WTC11 (cell line): ENCODE measurements at regions not wholly inside any gene's neighbourhood (a gene's known extent, or its start where the extent isn't known, plus 50 kb on each side); places are given as distances from the start of the nearest gene placed in this dataset.

ENCODE experiments used
- ETV6 ChIP-seq: sonication (generic); formaldehyde crosslinking; IDR thresholded peaks from 2 replicates; pipeline ENCODE4 v1.8.1; 2022; ENCODE audit warnings: mild to moderate bottlenecking, missing genetic modification reagents
- JUN ChIP-seq: sonication (generic); formaldehyde crosslinking; IDR thresholded peaks from 2 replicates; pipeline ENCODE4 v1.8.0; 2023; ENCODE audit warnings: mild to moderate bottlenecking, missing genetic modification reagents
- SP1 ChIP-seq: sonication (generic); formaldehyde crosslinking; conservative IDR thresholded peaks from 2 replicates; pipeline ENCODE4 v1.8.1; 2022; ENCODE audit warnings: missing genetic modification reagents
- TEAD1 ChIP-seq: sonication (generic); formaldehyde crosslinking; IDR thresholded peaks from 2 replicates; pipeline ENCODE4 v1.8.0; 2022; ENCODE audit warnings: mild to moderate bottlenecking, missing genetic modification reagents
- ZBTB21 ChIP-seq: sonication (generic); formaldehyde crosslinking; IDR thresholded peaks from 2 replicates; pipeline ENCODE4 v1.8.1; 2023; ENCODE audit warnings: mild to moderate bottlenecking, missing genetic modification reagents, borderline replicate concordance
- ZNF232 ChIP-seq: sonication (generic); formaldehyde crosslinking; IDR thresholded peaks from 2 replicates; pipeline ENCODE4 v1.8.0; 2022; ENCODE audit warnings: mild to moderate bottlenecking, missing genetic modification reagents
- ZNF263 ChIP-seq: sonication (generic); formaldehyde crosslinking; IDR thresholded peaks from 2 replicates; pipeline ENCODE4 v1.8.1; 2022; ENCODE audit warnings: low read depth, mild to moderate bottlenecking, moderate library complexity, missing genetic modification reagents
- TF ChIP-seq, protein P1 (sequence below): sonication (generic); formaldehyde crosslinking; IDR thresholded peaks from 2 replicates; pipeline ENCODE4 v1.8.0; 2022; ENCODE audit warnings: mild to moderate bottlenecking, missing genetic modification reagents
- TF ChIP-seq, protein P2 (sequence below): fragments of 200-600 bp; IDR thresholded peaks from 2 replicates; pipeline ENCODE4 v1.8.0; 2022; ENCODE audit warnings: antibody characterized with exemption
- TF ChIP-seq, protein P3 (sequence below): sonication (generic); formaldehyde crosslinking; IDR thresholded peaks from 2 replicates; pipeline ENCODE4 v1.8.0; 2022; ENCODE audit warnings: mild to moderate bottlenecking, missing genetic modification reagents
- TF ChIP-seq, protein P4 (sequence below): sonication (generic); formaldehyde crosslinking; IDR thresholded peaks from 2 replicates; pipeline ENCODE4 v1.8.1; 2022; ENCODE audit warnings: mild to moderate bottlenecking, moderate library complexity, missing genetic modification reagents
- TF ChIP-seq, protein P5 (sequence below): sonication (generic); formaldehyde crosslinking; IDR thresholded peaks from 2 replicates; pipeline ENCODE4 v1.8.1; 2023; ENCODE audit warnings: mild to moderate bottlenecking, missing genetic modification reagents
- TF ChIP-seq, protein P6 (sequence below): sonication (generic); formaldehyde crosslinking; IDR thresholded peaks from 2 replicates; pipeline ENCODE4 v1.8.0; 2022; ENCODE audit warnings: mild to moderate bottlenecking, missing genetic modification reagents
- TF ChIP-seq, protein P7 (sequence below): fragments of 250-450 bp; sonication (Bioruptor Pico); IDR thresholded peaks from 2 replicates; pipeline ENCODE4 v2.1.2; 2022; ENCODE audit warnings: mild to moderate bottlenecking, moderate library complexity

DNA sequence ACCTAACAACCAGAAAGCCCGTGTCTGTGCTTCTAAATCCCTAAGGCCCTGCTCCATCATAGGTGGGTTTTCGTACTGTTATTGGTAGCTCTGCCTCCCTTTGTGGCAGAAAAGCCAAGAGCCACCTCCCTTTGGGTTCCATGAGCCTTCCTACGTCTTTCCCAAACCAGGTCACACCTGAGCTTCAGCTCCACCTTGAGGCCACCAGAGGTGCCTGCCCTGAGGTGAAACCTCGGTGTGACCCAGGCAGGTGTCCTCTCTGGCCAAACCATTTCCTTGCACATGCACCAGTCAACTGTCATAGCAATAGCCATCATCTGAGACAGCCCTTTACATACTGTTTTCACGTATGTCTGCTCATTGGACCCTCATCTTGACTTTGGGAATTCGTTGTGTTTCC, 188.0 kb upstream of the RBPJ start:
- TF ChIP-seq, protein P1, sequence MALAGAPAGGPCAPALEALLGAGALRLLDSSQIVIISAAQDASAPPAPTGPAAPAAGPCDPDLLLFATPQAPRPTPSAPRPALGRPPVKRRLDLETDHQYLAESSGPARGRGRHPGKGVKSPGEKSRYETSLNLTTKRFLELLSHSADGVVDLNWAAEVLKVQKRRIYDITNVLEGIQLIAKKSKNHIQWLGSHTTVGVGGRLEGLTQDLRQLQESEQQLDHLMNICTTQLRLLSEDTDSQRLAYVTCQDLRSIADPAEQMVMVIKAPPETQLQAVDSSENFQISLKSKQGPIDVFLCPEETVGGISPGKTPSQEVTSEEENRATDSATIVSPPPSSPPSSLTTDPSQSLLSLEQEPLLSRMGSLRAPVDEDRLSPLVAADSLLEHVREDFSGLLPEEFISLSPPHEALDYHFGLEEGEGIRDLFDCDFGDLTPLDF (CRISPR knock-in tag), result no peak
- TF ChIP-seq ZNF232 (no peak), ZNF263 (no peak), JUN (CRISPR knock-in tag) (no peak), TEAD1 (CRISPR knock-in tag) (no peak), ETV6 (CRISPR knock-in tag) (no peak), ZBTB21 (CRISPR knock-in tag) (no peak), SP1 (CRISPR knock-in tag) (no peak)
- TF ChIP-seq, protein P2, sequence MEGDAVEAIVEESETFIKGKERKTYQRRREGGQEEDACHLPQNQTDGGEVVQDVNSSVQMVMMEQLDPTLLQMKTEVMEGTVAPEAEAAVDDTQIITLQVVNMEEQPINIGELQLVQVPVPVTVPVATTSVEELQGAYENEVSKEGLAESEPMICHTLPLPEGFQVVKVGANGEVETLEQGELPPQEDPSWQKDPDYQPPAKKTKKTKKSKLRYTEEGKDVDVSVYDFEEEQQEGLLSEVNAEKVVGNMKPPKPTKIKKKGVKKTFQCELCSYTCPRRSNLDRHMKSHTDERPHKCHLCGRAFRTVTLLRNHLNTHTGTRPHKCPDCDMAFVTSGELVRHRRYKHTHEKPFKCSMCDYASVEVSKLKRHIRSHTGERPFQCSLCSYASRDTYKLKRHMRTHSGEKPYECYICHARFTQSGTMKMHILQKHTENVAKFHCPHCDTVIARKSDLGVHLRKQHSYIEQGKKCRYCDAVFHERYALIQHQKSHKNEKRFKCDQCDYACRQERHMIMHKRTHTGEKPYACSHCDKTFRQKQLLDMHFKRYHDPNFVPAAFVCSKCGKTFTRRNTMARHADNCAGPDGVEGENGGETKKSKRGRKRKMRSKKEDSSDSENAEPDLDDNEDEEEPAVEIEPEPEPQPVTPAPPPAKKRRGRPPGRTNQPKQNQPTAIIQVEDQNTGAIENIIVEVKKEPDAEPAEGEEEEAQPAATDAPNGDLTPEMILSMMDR, result no peak
- TF ChIP-seq, protein P3, sequence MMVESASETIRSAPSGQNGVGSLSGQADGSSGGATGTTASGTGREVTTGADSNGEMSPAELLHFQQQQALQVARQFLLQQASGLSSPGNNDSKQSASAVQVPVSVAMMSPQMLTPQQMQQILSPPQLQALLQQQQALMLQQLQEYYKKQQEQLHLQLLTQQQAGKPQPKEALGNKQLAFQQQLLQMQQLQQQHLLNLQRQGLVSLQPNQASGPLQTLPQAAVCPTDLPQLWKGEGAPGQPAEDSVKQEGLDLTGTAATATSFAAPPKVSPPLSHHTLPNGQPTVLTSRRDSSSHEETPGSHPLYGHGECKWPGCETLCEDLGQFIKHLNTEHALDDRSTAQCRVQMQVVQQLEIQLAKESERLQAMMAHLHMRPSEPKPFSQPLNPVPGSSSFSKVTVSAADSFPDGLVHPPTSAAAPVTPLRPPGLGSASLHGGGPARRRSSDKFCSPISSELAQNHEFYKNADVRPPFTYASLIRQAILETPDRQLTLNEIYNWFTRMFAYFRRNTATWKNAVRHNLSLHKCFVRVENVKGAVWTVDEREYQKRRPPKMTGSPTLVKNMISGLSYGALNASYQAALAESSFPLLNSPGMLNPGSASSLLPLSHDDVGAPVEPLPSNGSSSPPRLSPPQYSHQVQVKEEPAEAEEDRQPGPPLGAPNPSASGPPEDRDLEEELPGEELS (CRISPR knock-in tag), result no peak
- TF ChIP-seq, protein P4, sequence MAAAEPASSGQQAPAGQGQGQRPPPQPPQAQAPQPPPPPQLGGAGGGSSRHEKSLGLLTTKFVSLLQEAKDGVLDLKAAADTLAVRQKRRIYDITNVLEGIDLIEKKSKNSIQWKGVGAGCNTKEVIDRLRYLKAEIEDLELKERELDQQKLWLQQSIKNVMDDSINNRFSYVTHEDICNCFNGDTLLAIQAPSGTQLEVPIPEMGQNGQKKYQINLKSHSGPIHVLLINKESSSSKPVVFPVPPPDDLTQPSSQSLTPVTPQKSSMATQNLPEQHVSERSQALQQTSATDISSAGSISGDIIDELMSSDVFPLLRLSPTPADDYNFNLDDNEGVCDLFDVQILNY (CRISPR knock-in tag), result no peak
- TF ChIP-seq, protein P5, sequence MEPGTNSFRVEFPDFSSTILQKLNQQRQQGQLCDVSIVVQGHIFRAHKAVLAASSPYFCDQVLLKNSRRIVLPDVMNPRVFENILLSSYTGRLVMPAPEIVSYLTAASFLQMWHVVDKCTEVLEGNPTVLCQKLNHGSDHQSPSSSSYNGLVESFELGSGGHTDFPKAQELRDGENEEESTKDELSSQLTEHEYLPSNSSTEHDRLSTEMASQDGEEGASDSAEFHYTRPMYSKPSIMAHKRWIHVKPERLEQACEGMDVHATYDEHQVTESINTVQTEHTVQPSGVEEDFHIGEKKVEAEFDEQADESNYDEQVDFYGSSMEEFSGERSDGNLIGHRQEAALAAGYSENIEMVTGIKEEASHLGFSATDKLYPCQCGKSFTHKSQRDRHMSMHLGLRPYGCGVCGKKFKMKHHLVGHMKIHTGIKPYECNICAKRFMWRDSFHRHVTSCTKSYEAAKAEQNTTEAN (CRISPR knock-in tag), result no peak
- TF ChIP-seq, protein P6, sequence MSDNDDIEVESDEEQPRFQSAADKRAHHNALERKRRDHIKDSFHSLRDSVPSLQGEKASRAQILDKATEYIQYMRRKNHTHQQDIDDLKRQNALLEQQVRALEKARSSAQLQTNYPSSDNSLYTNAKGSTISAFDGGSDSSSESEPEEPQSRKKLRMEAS (CRISPR knock-in tag), result no peak
- TF ChIP-seq, protein P7, sequence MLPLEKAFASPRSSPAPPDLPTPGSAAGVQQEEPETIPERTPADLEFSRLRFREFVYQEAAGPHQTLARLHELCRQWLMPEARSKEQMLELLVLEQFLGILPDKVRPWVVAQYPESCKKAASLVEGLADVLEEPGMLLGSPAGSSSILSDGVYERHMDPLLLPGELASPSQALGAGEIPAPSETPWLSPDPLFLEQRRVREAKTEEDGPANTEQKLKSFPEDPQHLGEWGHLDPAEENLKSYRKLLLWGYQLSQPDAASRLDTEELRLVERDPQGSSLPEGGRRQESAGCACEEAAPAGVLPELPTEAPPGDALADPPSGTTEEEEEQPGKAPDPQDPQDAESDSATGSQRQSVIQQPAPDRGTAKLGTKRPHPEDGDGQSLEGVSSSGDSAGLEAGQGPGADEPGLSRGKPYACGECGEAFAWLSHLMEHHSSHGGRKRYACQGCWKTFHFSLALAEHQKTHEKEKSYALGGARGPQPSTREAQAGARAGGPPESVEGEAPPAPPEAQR (CRISPR knock-in tag), result no peak
